Neural progenitor cell (in vitro differentiated cells): ENCODE measurements at regions not wholly inside any gene's neighbourhood (a gene's known extent, or its start where the extent isn't known, plus 50 kb on each side); places are given as distances from the start of the nearest gene placed in this dataset.

ENCODE experiments used
- DNase-seq: peaks from one replicate; pipeline ENCODE4 v3.0.0-alpha.2; 2016; ENCODE audit warnings: low spot score
- H2AFZ ChIP-seq: fragments of 200-600 bp; sonication (generic); replicated peaks from 2 replicates; pipeline ENCODE4 v1.6.1; 2016; ENCODE audit warnings: antibody characterized with exemption
- H3F3A ChIP-seq: fragments of 200-600 bp; sonication (generic); 2 replicates; pipeline ENCODE4 v1.6.1; 2016; ENCODE audit warnings: antibody characterized with exemption, low read depth
- H3K27ac ChIP-seq: fragments of 200-600 bp; sonication (generic); 2 replicates; pipeline ENCODE4 v1.5.1; 2016; ENCODE audit warnings: mild to moderate bottlenecking
- H3K27me3 ChIP-seq: fragments of 200-600 bp; sonication (generic); 2 replicates; pipeline ENCODE4 v1.6.1; 2016; ENCODE audit warnings: mild to moderate bottlenecking, moderate library complexity
- H3K36me3 ChIP-seq: fragments of 200-600 bp; sonication (generic); 2 replicates; pipeline ENCODE4 v1.5.1; 2016
- H3K4me1 ChIP-seq: fragments of 200-600 bp; sonication (generic); 2 replicates; pipeline ENCODE4 v1.6.1; 2016; ENCODE audit warnings: mixed run types
- H3K4me2 ChIP-seq: fragments of 200-600 bp; sonication (generic); 2 replicates; pipeline ENCODE4 v1.6.1; 2016
- H3K4me3 ChIP-seq: fragments of 200-600 bp; sonication (generic); 2 replicates; pipeline ENCODE4 v1.5.1; 2016
- H3K79me2 ChIP-seq: fragments of 200-600 bp; sonication (generic); 2 replicates; pipeline ENCODE4 v1.6.1; 2016; ENCODE audit warnings: low read depth
- H3K9ac ChIP-seq: fragments of 200-600 bp; sonication (generic); 2 replicates; pipeline ENCODE4 v1.6.1; 2016
- H3K9me3 ChIP-seq: fragments of 200-600 bp; sonication (generic); 2 replicates; pipeline ENCODE4 v1.5.1; 2016; ENCODE audit warnings: low read depth
- H4K20me1 ChIP-seq: fragments of 200-600 bp; sonication (generic); 2 replicates; pipeline ENCODE4 v1.6.1; 2016; ENCODE audit warnings: low read depth
- H3K27ac Mint-ChIP-seq: 3 replicates; pipeline ENCODE4 v1.8.0; 2021; ENCODE audit warnings: mixed read lengths
- H3K27me3 Mint-ChIP-seq: 2 replicates; pipeline ENCODE4 v1.8.0; 2022; ENCODE audit warnings: low read depth, mild to moderate bottlenecking, inconsistent platforms, moderate library complexity, mixed read lengths; ENCODE audit not compliant: insufficient read depth
- H3K36me3 Mint-ChIP-seq: 3 replicates; pipeline ENCODE4 v1.8.0; 2021; ENCODE audit warnings: mixed read lengths
- H3K4me1 Mint-ChIP-seq: 3 replicates; pipeline ENCODE4 v1.8.0; 2021; ENCODE audit warnings: mixed read lengths
- H3K4me3 Mint-ChIP-seq: 3 replicates; pipeline ENCODE4 v1.8.0; 2021; ENCODE audit warnings: mild to moderate bottlenecking, moderate library complexity, mixed read lengths
- H3K9me3 Mint-ChIP-seq: 3 replicates; pipeline ENCODE4 v1.8.0; 2020; ENCODE audit warnings: mixed read lengths
- EZH2 ChIP-seq: fragments of 200-600 bp; sonication (generic); IDR thresholded peaks from 2 replicates; pipeline ENCODE4 v1.6.1; 2017; ENCODE audit warnings: antibody characterized with exemption, mild to moderate bottlenecking, moderate library complexity
- EZH2phosphoT487 ChIP-seq: fragments of 200-600 bp; sonication (generic); IDR thresholded peaks from 2 replicates; pipeline ENCODE4 v1.6.1; 2017; ENCODE audit warnings: antibody characterized with exemption
- TF ChIP-seq, protein P1 (sequence below): fragments of 200-600 bp; sonication (generic); IDR thresholded peaks from 2 replicates; pipeline ENCODE4 v1.5.1; 2017; ENCODE audit warnings: antibody characterized with exemption, mild to moderate bottlenecking

DNA sequence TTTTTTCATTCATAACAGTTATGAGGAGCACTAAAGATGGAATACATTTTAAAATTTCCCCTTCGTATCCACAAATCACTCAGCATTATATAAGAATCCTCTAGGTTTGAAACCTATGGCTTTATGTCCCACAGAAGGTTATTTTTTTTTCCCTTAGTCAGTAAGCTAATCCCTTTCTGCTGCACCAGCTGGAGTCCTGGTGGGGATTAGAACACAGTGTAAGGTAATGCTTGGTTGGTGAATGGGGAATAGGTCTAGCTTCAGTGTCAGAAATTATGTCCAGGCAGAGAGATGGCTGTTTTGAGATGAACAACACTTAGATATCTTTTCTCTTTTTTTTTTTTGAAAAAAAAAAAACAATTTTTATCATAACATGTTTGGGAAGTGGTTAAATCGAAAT lies 116.6 kb downstream of the RASGEF1B start:
- no peak overlapping the region for H3K9ac ChIP-seq
- Mint-ChIP-seq H3K4me3 (no peak overlapping the region), H3K36me3 (no peaks in the 10 kb centered on the region), H3K27ac (no peak overlapping the region), H3K27me3 (no peaks in the 10 kb centered on the region), H3K4me1 (peaks cover 3% of the 10 kb centered on the region), H3K9me3 (no peaks in the 10 kb centered on the region)
- H3K79me2 ChIP-seq, result no peaks in the 10 kb centered on the region
- H2AFZ ChIP-seq, result no peak overlapping the region
- no peaks in the 10 kb centered on the region for H3K27me3 ChIP-seq
- H3F3A ChIP-seq, result no peaks in the 10 kb centered on the region
- peak; percentile 33 for DNase-seq
- no peaks in the 10 kb centered on the region for H4K20me1 ChIP-seq
- H3K36me3 ChIP-seq, result no peaks in the 10 kb centered on the region
- TF ChIP-seq, protein P1, sequence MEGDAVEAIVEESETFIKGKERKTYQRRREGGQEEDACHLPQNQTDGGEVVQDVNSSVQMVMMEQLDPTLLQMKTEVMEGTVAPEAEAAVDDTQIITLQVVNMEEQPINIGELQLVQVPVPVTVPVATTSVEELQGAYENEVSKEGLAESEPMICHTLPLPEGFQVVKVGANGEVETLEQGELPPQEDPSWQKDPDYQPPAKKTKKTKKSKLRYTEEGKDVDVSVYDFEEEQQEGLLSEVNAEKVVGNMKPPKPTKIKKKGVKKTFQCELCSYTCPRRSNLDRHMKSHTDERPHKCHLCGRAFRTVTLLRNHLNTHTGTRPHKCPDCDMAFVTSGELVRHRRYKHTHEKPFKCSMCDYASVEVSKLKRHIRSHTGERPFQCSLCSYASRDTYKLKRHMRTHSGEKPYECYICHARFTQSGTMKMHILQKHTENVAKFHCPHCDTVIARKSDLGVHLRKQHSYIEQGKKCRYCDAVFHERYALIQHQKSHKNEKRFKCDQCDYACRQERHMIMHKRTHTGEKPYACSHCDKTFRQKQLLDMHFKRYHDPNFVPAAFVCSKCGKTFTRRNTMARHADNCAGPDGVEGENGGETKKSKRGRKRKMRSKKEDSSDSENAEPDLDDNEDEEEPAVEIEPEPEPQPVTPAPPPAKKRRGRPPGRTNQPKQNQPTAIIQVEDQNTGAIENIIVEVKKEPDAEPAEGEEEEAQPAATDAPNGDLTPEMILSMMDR, result no peak
- no peak for TF ChIP-seq EZH2phosphoT487
- TF ChIP-seq EZH2, result no peak
- no peak overlapping the region for H3K27ac ChIP-seq
- no peak overlapping the region for H3K4me3 ChIP-seq
- H3K4me2 ChIP-seq, result no peak overlapping the region
- H3K9me3 ChIP-seq, result no peaks in the 10 kb centered on the region
- peaks cover 24% of the 10 kb centered on the region for H3K4me1 ChIP-seq

DNA sequence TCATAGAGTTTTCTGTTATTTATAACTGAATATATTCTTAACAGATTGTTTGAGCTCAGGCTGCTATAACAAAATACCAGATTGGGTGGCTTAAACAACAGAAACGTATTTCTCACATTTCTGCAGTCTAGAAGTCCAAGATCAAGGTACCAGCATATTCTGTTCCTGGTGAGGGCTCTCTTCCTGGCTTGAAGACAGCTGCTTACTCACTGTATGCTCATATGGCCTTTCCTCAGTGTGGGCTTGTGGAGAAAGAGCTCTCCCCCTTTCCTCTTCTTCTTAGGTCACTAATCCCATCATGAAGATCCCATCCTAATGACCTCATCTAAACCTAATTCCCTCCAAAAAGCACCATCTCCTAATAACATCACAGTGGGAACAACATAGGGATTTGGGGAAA lies 117.8 kb downstream of the RASGEF1B start:
- Histone ChIP-seq H3K9ac (no peak overlapping the region), H3K4me1 (peaks cover 24% of the 10 kb centered on the region), H3K27ac (no peak overlapping the region), H3K36me3 (no peaks in the 10 kb centered on the region), H3K4me2 (peak overlapping the region; percentile 20), H2AFZ (no peak overlapping the region), H3K27me3 (no peaks in the 10 kb centered on the region), H3K79me2 (no peaks in the 10 kb centered on the region), H4K20me1 (no peaks in the 10 kb centered on the region), H3F3A (no peaks in the 10 kb centered on the region), H3K9me3 (no peaks in the 10 kb centered on the region), H3K4me3 (no peak overlapping the region)
- H3K27ac Mint-ChIP-seq, result no peak overlapping the region
- no peaks in the 10 kb centered on the region for H3K9me3 Mint-ChIP-seq
- H3K36me3 Mint-ChIP-seq, result no peaks in the 10 kb centered on the region
- TF ChIP-seq EZH2phosphoT487 (no peak), EZH2 (no peak)
- TF ChIP-seq, protein P1, result no peak
- DNase-seq, result peak; percentile 15
- no peaks in the 10 kb centered on the region for H3K27me3 Mint-ChIP-seq
- H3K4me1 Mint-ChIP-seq, result peaks cover 3% of the 10 kb centered on the region
- H3K4me3 Mint-ChIP-seq, result no peak overlapping the region

- H3K4me1 Mint-ChIP-seq, result peaks cover 3% of the 10 kb centered on the region
- H3K9ac ChIP-seq, result no peak overlapping the region
- no peak overlapping the region for H3K27ac ChIP-seq
- H3K4me3 Mint-ChIP-seq, result no peak overlapping the region
- no peaks in the 10 kb centered on the region for H3K79me2 ChIP-seq
- no peak overlapping the region for H2AFZ ChIP-seq
- peaks cover 24% of the 10 kb centered on the region for H3K4me1 ChIP-seq
- H3K27me3 ChIP-seq, result no peaks in the 10 kb centered on the region
- H3K9me3 ChIP-seq, result no peaks in the 10 kb centered on the region
- no peaks in the 10 kb centered on the region for H3F3A ChIP-seq
- H3K27ac Mint-ChIP-seq, result no peak overlapping the region
- TF ChIP-seq EZH2 (no peak), EZH2phosphoT487 (no peak)
- TF ChIP-seq, protein P1, result no peak
- no peaks in the 10 kb centered on the region for H3K9me3 Mint-ChIP-seq
- H3K36me3 Mint-ChIP-seq, result no peaks in the 10 kb centered on the region
- DNase-seq, result no peak
- H3K4me2 ChIP-seq, result no peak overlapping the region
- no peak overlapping the region for H3K4me3 ChIP-seq
- no peaks in the 10 kb centered on the region for H3K36me3 ChIP-seq
- no peaks in the 10 kb centered on the region for H4K20me1 ChIP-seq
- no peaks in the 10 kb centered on the region for H3K27me3 Mint-ChIP-seq
Observed at GRCh38 chr4:81352446-81352835, 119.3 kb downstream of the RASGEF1B start.
